Spleen (tissue), 7 donors: ENCODE measurements at regions not wholly inside any gene's neighbourhood (a gene's known extent, or its start where the extent isn't known, plus 50 kb on each side); places are given as distances from the start of the nearest gene placed in this dataset.

ENCODE experiments used
- CTCF ChIP-seq, 11 experiments: fragments of 200-600 bp in 7 of 11; fragments of 450-650 bp in 4 of 11; sonication (generic) in 4 of 11; IDR thresholded peaks in 8 of 11; conservative IDR thresholded peaks in 3 of 11; 1 replicate in 7 of 11; 2 replicates in 4 of 11; pipeline versions ENCODE4 v1.4.0 to v1.8.0; 2016 to 2021; ENCODE audit warnings: antibody characterized with exemption in 11 of 11, inconsistent platforms in 4 of 11, mild to moderate bottlenecking in 1 of 11
- POLR2A ChIP-seq, 3 donors: fragments of 450-650 bp; IDR thresholded peaks; one replicate each; pipeline ENCODE4 v1.5.1; 2017; ENCODE audit warnings: antibody characterized with exemption in 3 of 3, mild to moderate bottlenecking in 1 of 3
- POLR2AphosphoS5 ChIP-seq, 3 donors: sonication (generic); formaldehyde crosslinking; IDR thresholded peaks; one replicate each; pipeline ENCODE4 v1.5.1; 2017; ENCODE audit warnings: antibody characterized with exemption in 3 of 3
- donor health status: DM: no; HTN: no; CAD: no; lungs with moderate emphysema.
- donor health status: DM: no; HTN: no; CAD: no.
- donor health status: DM: no; HTN: no; CAD: no.

GRCh38 chr3:72587282-72587681 lies 261.0 kb downstream of the SHQ1 start:
- no peak for TF ChIP-seq CTCF (IDR thresholded peaks at IDR 0.05 in 8 of 11, conservative IDR thresholded peaks at IDR 0.05 in 3 of 11)
- TF ChIP-seq POLR2A (IDR thresholded peaks at IDR 0.05), result no peak
- TF ChIP-seq POLR2AphosphoS5 (IDR thresholded peaks at IDR 0.05), result no peak
